ENCODE measurements at regions not wholly inside any gene's neighbourhood (a gene's known extent, or its start where the extent isn't known, plus 50 kb on each side); places are given as distances from the start of the nearest gene placed in this dataset.

DNA sequence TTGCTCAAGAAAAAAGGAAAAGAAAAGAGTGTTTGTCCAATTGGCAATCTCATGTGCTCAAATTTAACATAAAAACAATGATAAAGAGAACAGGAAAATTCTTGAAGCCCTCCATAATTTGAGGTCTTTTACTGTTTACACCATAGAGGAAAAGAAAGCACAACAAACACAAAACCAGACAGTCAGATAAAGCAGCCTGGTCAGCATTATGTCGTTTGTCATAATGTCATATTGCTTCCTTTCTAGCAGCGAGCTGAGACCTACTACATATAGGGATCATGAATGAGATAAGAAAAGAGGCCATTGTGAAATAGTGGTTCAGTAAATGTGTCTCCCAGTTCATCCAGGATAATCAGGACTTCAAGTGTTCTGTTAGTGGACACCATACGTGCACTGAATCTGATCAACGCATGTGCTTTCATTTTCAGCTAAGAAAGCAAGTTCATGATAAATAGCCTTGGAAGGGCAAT lies 64.7 kb upstream of the SELENOP start:
- Histone ChIP-seq H3K4me3 (peak overlapping the region; percentile 12), H3K4me1 (no peaks in the 10 kb centered on the region), H3K36me3 (ENCODE audit: insufficient read depth in 1 of 2, low read depth in 1 of 2) (no peaks in the 10 kb centered on the region), H3K27me3 (ENCODE audit: insufficient read depth in 3 of 3, low read length in 2 of 3) (peaks cover 0 to 2% (median 0%) of the 10 kb centered on the region in 3 donors), H3K27ac (no peak overlapping the region), H3K9me3 (no peaks in the 10 kb centered on the region)
- ATAC-seq (no peak), DNase-seq (no peak)
- intact Hi-C loops (cut with DNase I), result no loop called here
- TF ChIP-seq, protein P1, sequence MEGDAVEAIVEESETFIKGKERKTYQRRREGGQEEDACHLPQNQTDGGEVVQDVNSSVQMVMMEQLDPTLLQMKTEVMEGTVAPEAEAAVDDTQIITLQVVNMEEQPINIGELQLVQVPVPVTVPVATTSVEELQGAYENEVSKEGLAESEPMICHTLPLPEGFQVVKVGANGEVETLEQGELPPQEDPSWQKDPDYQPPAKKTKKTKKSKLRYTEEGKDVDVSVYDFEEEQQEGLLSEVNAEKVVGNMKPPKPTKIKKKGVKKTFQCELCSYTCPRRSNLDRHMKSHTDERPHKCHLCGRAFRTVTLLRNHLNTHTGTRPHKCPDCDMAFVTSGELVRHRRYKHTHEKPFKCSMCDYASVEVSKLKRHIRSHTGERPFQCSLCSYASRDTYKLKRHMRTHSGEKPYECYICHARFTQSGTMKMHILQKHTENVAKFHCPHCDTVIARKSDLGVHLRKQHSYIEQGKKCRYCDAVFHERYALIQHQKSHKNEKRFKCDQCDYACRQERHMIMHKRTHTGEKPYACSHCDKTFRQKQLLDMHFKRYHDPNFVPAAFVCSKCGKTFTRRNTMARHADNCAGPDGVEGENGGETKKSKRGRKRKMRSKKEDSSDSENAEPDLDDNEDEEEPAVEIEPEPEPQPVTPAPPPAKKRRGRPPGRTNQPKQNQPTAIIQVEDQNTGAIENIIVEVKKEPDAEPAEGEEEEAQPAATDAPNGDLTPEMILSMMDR (IDR thresholded peaks at IDR 0.05), result no peak
- 57 to 63% (median 59%) methylated on average over 4 of the region's 4 CpGs for WGBS, 3 donors

DNA sequence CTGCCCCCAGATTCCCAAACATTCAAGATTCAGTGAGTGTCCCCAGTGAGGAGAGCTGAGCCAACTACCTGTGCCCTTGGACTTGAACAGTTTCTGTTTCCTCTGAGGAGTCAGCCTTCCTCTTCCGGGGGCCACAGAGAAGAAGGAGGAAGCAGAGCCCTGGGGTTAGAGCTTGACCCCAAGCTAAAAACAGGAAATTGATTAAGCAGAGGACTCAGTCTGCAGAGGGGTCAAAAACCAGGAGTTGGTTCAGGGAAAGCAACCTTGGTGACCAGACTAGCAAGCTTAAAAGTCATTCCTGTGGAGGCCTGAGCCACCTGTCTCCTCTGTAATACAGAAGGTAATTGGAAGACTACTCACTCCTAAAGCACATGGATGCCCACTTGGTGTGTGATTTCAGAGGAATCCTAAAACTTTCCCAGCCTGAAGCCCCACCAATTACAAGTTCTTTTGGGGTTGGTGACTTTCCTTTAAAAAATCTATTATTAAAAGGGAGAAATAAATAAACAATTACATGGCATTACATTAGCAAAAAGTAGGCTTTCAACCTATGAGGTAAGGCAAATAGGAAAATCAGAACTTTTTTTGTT lies 64.2 kb upstream of the SELENOP start:
- Histone ChIP-seq H3K27me3 (ENCODE audit: insufficient read depth in 3 of 3, low read length in 2 of 3) (peaks cover 0 to 2% (median 0%) of the 10 kb centered on the region in 3 donors), H3K36me3 (ENCODE audit: insufficient read depth in 1 of 2, low read depth in 1 of 2) (no peaks in the 10 kb centered on the region), H3K27ac (no peak overlapping the region), H3K9me3 (no peaks in the 10 kb centered on the region), H3K4me3 (no peak overlapping the region), H3K4me1 (no peaks in the 10 kb centered on the region)
- ATAC-seq (no peak), DNase-seq (no peak)
- intact Hi-C loops (cut with DNase I), result no loop called here
- TF ChIP-seq, protein P1 (IDR thresholded peaks at IDR 0.05), result no peak
- WGBS, 3 donors, result 43 to 53% (median 50%) methylated on average over 1 of the region's 1 CpG

- H3K27me3 ChIP-seq (ENCODE audit: insufficient read depth in 3 of 3, low read length in 2 of 3), result peaks cover 0 to 2% (median 0%) of the 10 kb centered on the region in 3 donors
- H3K9me3 ChIP-seq, result no peaks in the 10 kb centered on the region
- no peak overlapping the region for H3K27ac ChIP-seq
- DNase-seq, result no peak
- no peaks in the 10 kb centered on the region for H3K36me3 ChIP-seq (ENCODE audit: insufficient read depth in 1 of 2, low read depth in 1 of 2)
- ATAC-seq, result no peak
- no peak overlapping the region for H3K4me3 ChIP-seq
- intact Hi-C loops (cut with DNase I), result no loop called here
- H3K4me1 ChIP-seq, result no peaks in the 10 kb centered on the region
- TF ChIP-seq, protein P1 (IDR thresholded peaks at IDR 0.05), result no peak
These were observed 63.5 kb upstream of the SELENOP start for GRCh38 chr5:42875211-42875610.

DNA sequence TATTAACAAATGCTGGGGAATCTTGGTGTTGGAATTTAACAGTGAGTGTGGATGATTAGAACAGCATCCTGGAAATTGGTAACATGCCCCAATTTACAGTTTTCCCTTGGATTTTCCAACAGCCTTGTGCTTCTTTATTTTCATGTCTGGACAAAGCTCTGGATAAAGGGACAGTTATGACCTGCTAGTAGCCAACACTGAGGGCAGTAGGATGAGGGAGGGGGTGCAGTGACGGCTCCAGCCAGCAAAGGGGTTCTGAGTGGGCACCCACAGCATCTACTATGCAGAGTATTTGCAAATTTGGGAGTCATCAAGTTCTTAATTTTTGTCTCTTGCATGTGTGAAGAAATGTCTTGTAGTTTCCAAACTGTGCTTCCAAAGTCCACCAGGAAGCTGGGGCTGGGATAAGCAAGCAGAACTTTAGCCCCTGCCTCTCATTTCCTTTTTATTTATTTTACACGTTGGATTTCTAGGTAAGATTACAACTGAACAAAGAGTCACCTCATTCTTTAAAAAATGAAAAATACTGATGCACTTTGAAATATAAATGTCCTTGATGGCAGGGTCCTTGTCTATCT lies 63.0 kb upstream of the SELENOP start:
- TF ChIP-seq, protein P1 (IDR thresholded peaks at IDR 0.05), result no peak
- 60 to 72% (median 66%) methylated on average over 2 of the region's 2 CpGs for WGBS, 3 donors

DNA sequence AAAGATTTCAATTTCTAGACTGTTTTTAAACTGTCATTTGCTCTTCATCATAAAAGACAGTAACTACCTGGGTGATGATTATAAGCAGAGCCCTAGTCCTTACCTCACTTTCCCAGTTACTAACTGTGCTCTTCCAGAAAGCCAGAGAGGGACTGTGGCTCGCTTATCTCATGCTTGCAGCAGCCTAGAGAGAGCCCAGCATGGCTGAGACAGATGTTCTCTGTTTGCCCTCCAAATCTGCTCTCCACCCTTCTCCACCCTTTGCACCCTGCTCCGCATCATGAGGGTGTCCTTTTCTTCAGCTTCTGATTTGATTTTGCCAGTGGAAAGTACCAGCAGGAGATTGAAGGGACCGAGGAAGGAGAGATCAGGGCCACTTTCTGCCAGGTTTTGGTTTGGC lies 61.2 kb upstream of the SELENOP start:
- Histone ChIP-seq H3K9me3 (peaks cover 5% of the 10 kb centered on the region), H3K27me3 (ENCODE audit: insufficient read depth in 3 of 3, low read length in 2 of 3) (no peaks in the 10 kb centered on the region), H3K27ac (no peak overlapping the region), H3K36me3 (ENCODE audit: insufficient read depth in 1 of 2, low read depth in 1 of 2) (no peaks in the 10 kb centered on the region), H3K4me3 (no peak overlapping the region), H3K4me1 (no peaks in the 10 kb centered on the region)
- 81 to 88% (median 82%) methylated on average over 3 of the region's 3 CpGs for WGBS, 3 donors
- DNase-seq (no peak), ATAC-seq (no peak)
- TF ChIP-seq, protein P1 (IDR thresholded peaks at IDR 0.05), result no peak
- intact Hi-C loops (cut with DNase I), result no loop called here

More for the DNA sequence above, 63.0 kb upstream of the SELENOP start:
- no peak overlapping the region for H3K27ac ChIP-seq
- H3K4me3 ChIP-seq, result no peak overlapping the region
- no peaks in the 10 kb centered on the region for H3K9me3 ChIP-seq
- peaks cover 0 to 2% (median 0%) of the 10 kb centered on the region in 3 donors for H3K27me3 ChIP-seq (ENCODE audit: insufficient read depth in 3 of 3, low read length in 2 of 3)
- H3K36me3 ChIP-seq (ENCODE audit: insufficient read depth in 1 of 2, low read depth in 1 of 2), result no peaks in the 10 kb centered on the region
- DNase-seq (no peak), ATAC-seq (no peak)
- no peaks in the 10 kb centered on the region for H3K4me1 ChIP-seq
- intact Hi-C loops (cut with DNase I), result no loop called here
